Left renal cortex interstitium (tissue), 4 donors: ENCODE measurements at regions not wholly inside any gene's neighbourhood (a gene's known extent, or its start where the extent isn't known, plus 50 kb on each side); places are given as distances from the start of the nearest gene placed in this dataset.
"Not testable (repeated sequence)": the region's sequence is repeated elsewhere in the genome, so short reads cannot be mapped to it uniquely, and the experiment has no call there.

ENCODE experiments used
- DNase-seq, 4 donors: peaks; one replicate each; pipeline ENCODE4 v3.0.0-alpha.2; 2013; ENCODE audit warnings: low read depth in 4 of 4, low spot score in 2 of 4, missing footprints in 1 of 4

DNA sequence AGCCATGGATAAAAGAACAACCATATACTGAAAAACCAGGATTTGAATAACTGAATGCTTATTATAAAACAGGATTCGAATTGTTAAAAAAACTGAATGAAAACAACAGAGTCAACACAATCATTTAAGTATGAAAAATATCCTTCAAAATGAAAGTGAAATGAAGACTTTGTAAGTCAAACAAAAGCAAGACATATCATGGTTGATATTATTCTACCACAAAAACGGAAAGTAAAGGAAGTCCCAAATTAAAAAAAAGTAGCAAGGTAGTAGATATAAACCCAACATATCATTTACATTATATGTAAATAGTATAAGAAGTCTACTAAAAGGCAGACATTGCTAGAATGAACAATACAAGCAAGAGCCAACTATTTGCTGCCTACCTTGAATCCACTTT is 63.1 kb upstream of the POTEC start:
- DNase-seq, result not testable (repeated sequence)

DNA sequence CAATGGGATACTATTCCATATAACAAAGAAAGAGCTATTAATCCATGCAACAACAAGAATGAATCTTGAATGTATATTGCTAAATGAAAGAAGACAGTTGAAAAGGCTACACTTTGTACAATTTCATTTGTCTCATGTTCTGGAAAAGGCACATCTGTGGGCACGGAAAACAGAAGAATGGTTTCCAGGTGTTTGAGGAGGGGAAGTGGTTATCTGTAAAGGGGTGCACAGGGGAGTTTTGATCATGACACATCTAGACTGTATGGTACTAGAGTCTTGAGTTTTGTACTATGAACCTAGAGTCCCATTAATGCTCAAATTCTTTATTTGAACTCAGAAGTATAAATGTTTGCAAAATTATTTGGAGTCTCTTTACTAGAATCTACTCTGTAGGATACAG is 64.0 kb upstream of the POTEC start:
- not testable (repeated sequence) for DNase-seq

- DNase-seq, result not testable (repeated sequence)
Measured at GRCh38 chr18:14612422-14612821, 69.0 kb upstream of the POTEC start.

- DNase-seq, result not testable (repeated sequence)
Measured at GRCh38 chr18:14614485-14614884, 71.1 kb upstream of the POTEC start.

GRCh38 chr18:14627336-14627735 is 83.9 kb upstream of the POTEC start:
- DNase-seq, result not testable (repeated sequence)

DNA sequence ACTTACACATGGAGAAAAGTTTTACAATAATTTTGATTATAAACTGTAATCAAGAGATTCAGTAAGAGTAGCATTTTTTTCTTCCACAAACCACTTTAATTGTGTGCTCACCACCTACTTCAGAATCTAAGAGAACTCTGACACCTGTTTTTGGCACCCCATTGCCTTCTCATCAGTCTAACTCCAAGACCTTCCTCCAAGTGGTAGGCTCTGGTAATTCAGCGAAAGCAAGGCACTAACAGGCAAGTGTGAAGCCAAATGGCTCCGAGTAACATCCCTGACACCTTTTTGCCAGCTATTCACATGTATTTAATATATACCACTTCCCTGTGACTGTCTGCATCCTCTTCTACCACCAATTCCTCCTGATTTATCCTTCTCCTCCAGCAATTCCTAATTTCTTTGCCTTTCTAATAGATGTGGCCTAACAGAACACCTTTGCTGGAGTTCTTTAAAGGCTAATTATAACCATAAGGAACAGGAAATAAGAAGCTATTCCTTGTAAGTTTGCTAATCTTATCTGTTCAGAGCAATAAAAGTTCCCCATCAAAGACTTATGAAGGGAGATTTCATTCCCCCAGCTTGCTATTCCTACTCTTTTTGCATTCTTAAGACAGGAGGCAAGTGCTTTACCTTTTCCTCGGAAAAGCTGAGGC is 85.1 kb upstream of the POTEC start:
- not testable (repeated sequence) for DNase-seq

- not testable (repeated sequence) for DNase-seq
Measured at GRCh38 chr18:14628979-14629325, 85.6 kb upstream of the POTEC start.

DNA sequence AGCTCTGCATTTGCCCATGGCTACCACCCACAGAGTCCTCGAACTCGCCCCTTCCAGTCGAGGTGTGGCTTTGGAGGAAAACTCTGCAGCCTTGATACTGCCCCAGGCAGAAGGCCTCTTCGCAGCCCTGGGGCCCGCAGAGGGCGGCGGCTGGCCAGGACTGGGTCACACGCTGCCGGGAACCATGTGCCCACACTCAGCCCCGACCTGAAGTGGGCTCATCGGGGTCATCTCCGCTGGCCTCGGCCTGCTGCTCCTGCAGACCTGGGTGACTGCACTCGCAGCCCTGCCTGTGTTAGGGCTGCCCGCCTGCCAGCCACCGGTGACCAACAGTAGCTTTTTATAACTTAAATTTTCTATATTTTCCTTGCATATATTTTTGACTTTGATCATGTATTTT is 89.6 kb upstream of the POTEC start:
- DNase-seq, result not testable (repeated sequence)

GRCh38 chr18:14638008-14638407 is 94.6 kb upstream of the POTEC start:
- not testable (repeated sequence) for DNase-seq

- peak in 1 of 4 donors; percentile 0 for DNase-seq
Measured at GRCh38 chr18:14641121-14641520, 97.7 kb upstream of the POTEC start.

DNA sequence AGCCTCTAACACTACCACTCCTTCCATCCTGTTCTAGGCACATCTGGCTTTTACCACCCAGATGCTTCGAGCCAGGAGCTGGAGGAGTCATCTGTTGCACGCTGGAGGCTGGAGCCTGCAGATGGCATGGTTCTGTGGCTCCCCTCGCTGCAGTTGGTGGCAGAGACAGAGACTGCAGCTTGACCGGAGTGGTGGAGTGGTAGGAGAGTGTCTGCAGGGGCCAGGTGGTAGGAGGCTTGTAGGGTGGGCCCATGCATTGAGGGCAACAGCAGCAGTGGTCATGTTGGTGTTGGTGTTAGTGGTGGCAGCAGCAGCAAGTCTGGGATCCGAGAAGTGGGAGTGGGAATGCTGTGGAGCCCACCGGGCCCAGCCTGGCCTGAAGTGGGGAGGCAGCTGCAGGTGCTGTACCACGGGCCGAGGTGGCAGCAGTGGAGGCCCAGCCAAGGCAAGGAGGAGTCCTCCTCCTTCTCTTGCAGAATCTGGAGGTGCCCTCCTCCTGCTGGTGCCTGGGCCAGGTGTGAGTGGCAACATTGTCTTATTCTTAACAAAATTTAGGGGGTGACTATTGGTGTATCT is 100.4 kb upstream of the POTEC start:
- DNase-seq, result not testable (repeated sequence)

DNA sequence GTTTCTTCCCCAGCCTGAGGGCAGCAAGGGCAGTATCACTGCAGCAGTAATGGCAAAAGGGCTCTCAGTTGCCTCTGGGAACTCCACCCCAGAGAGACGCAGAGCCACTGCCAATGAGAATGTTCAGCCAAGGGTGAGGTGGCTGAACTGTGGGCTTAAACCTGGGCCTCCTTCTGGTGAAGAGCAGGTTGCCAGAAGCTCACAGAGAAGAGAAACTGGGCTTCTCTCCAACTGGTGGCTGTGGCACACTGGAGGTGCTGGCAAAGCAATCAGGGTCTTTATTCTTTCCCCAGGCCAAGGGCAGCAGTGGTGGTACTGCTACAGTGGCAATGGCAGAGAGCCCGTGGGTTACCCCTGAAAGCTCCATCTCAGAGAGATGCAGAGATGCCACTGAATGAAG is 54.9 kb upstream of the ANKRD30B start:
- not testable (repeated sequence) for DNase-seq

DNA sequence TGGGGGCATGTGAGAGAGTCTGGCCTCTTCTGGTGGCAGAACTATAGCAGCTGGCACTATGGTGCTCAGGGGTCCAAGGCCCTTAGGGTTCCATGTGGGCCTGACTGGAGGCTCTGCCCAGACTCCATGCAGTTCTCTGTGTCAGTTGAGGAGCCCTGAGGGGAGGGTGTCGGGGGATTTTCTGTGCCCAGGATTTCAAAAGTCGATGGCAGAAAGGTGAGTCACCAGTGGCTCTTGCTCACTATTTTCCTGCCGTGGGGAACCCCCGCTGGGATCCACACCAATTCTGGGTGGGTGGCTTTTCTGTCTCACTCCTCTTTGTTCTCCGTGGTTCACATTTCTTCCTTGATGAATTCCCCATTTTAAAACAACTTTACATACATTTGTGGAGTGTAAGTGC is 54.1 kb upstream of the ANKRD30B start:
- not testable (repeated sequence) for DNase-seq

- DNase-seq, result not testable (repeated sequence)
Measured at GRCh38 chr18:14698006-14698405, 50.0 kb upstream of the ANKRD30B start.
